ENCODE measurements at regions not wholly inside any gene's neighbourhood (a gene's known extent, or its start where the extent isn't known, plus 50 kb on each side); places are given as distances from the start of the nearest gene placed in this dataset.

DNA sequence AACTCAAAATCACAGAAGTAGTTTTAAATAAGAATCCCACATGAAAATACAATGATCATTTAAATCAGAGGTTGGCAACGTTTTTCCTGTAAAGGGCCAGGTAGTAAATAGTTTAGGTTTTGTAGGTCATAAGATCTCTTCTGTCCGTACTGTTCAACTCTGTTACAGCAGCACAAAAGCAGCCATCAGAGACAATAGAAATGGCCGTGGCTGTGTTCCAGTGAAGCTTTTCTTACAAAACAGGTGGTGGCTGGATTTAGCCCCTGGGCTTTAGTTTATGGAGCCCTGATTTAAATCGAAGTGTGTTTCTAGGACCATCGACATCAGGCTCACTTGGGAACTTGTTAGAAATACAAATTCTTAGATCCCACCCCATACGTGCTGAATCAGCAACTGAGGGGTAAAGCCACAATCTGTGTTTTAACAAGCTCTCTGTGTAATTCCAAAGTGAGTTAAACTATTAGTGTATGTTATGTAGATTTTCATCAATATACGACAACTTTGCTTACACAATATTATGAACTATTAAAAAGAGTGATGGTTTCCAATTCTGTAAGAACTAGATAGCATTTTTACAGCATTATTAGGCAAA lies 54.8 kb upstream of the MIR17HG start:
- no peak for DNase-seq

DNA sequence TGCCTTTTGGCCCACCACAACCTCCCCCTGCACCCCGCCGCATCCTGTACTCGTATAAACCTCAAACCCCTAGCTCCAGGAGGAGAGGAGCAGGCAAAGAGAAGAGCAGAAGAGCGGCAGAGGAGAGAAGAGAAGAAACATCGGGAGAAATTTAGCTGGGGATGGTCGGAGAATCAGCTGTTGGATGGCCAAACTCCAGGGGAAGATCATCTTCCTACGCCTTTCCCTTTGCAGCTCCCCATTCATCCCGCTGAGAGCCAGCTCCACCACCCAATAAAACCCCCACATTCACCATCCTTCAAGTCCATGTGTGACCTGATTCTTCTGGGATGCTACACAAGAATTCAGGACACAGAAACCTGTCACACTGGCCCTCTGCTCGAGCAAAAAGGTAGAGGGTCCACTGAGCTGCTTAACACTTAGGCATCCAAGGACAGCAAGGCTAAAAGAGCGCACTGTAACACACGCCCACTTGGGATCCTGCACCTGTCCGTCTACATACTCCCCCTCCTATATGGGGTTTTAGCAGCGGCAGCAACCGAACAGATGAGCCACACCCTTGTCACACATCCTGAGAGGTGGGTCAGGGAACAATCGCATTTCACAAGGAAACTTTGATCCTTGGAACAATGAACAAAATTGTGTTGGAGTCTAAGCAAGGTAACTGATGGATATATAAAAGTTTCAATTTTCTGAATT lies 51.6 kb upstream of the MIR17HG start:
- no peak for DNase-seq

DNA sequence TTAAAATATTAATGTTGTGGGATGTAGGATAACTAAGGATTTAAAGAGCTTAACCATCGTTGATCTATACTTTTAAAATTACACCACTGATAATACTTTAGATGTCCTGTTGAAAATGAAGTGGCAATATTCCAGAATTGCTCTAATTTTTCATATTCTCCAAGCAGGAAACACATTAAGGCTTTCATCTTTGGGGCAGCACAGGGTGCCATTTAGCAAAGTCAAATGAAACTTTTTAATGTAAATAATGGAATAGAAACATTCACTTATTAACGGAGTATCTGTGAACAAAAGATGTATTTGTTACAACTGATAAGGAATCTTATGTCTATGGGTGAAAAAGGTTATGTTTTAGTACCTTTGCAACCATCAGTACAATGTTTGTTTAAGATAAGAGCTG lies 50.0 kb upstream of the MIR17HG start:
- DNase-seq, result no peak
